ENCODE measurements at regions not wholly inside any gene's neighbourhood (a gene's known extent, or its start where the extent isn't known, plus 50 kb on each side); places are given as distances from the start of the nearest gene placed in this dataset.
"Not testable (repeated sequence)": the region's sequence is repeated elsewhere in the genome, so short reads cannot be mapped to it uniquely, and the experiment has no call there.

- DNase-seq (ENCODE audit: low read depth in 2 of 2): no peak
These were observed 114.0 kb downstream of the SLC38A4 start for GRCh38 chr12:46711756-46712155.

GRCh38 chr12:46710125-46710743 is 115.6 kb downstream of the SLC38A4 start:
- no peak for DNase-seq (ENCODE audit: low read depth in 2 of 2)

GRCh38 chr12:46702581-46703344 is 123.0 kb downstream of the SLC38A4 start:
- no peak for DNase-seq (ENCODE audit: low read depth in 2 of 2)

GRCh38 chr12:46701356-46701755 is 124.4 kb downstream of the SLC38A4 start:
- DNase-seq (ENCODE audit: low read depth in 2 of 2): no peak

GRCh38 chr12:46699986-46700385 is 125.8 kb downstream of the SLC38A4 start:
- no peak for DNase-seq (ENCODE audit: low read depth in 2 of 2)

- DNase-seq (ENCODE audit: low read depth in 2 of 2): no peak
These were observed 127.8 kb downstream of the SLC38A4 start for GRCh38 chr12:46698003-46698402.

DNA sequence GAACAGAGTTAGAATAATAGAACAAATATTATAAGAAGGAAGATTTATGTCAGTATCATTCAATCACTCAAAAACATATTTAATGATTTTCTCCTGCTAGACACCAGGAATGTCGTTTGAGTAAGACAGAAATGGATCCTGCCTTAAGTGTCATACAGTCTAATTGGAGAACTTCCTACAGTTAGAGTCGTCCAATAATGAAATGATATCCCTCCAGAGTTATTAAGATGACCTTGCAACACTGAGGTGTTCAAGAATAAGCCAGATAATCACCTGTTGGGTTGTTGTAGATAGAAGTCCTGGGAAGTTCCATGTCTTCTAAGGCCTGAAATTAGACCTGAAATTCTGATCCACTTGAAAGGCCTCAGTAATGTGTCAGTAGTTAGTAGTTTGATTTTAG is 132.3 kb downstream of the SLC38A4 start:
- no peak for DNase-seq (ENCODE audit: low read depth in 2 of 2)

DNA sequence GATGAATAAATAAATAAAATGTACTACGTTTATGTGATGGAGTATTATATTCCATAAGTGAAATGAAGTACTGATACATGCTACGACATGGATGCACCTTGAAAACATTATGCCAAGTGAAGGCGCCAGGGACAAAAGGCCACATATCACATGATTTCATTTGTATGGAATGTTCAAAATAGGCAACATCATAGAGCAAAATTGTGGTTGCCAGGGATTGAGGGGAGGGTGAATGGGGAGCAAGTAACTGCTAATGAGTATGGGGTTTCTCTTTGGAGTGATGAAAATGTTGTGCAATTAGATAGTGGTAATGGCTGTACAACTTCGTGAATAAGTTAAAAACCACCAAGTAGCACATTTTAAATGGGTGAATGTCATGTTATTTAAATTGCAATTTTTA is 132.8 kb downstream of the SLC38A4 start:
- DNase-seq (ENCODE audit: low read depth in 2 of 2): no peak

GRCh38 chr12:46692606-46693005 is 133.2 kb downstream of the SLC38A4 start:
- DNase-seq (ENCODE audit: low read depth in 2 of 2): no peak

- DNase-seq (ENCODE audit: low read depth in 2 of 2): no peak
These were observed 139.4 kb downstream of the SLC38A4 start for GRCh38 chr12:46686267-46686942.

DNA sequence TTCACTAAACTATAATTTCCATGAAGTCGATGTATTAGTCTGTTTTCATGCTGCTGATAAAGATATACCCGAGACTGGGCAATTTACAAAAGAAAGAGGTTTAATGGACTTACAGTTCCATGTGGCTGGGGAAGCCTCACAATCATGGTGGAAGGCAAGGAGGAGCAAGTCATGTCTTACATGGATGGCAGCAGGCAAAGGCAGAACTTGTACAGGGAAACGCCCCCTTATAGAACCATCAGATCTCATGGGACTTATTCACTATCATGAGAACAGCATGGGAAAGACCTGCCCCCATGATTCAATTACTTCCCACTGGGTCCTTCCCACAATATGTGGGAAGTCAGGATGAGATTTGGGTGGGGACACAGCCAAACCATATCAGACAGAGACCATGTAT is 141.6 kb downstream of the SLC38A4 start:
- DNase-seq (ENCODE audit: low read depth in 2 of 2): not testable (repeated sequence)

- no peak for DNase-seq (ENCODE audit: low read depth in 2 of 2)
These were observed 143.6 kb downstream of the SLC38A4 start for GRCh38 chr12:46682148-46682547.

DNA sequence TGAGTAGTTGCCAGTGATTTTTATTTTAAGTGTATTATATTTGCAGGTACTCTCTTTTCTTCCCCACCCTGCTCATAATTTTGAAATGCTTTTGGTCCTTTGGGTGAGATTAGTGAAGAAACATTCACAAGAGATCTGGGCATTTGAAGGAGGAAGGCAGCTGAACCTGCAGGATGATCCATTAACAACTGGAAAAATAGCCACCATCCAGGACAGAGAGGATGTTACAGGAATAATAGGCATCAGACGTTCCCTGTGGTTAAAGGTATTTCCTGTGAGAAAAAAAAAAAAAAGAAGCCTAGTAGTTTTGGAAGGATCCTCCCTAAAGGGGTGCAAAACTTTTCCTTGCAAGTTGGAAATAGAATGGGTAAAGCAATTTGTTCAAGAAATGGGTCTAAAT is 145.3 kb downstream of the SLC38A4 start:
- DNase-seq (ENCODE audit: low read depth in 2 of 2): no peak

DNA sequence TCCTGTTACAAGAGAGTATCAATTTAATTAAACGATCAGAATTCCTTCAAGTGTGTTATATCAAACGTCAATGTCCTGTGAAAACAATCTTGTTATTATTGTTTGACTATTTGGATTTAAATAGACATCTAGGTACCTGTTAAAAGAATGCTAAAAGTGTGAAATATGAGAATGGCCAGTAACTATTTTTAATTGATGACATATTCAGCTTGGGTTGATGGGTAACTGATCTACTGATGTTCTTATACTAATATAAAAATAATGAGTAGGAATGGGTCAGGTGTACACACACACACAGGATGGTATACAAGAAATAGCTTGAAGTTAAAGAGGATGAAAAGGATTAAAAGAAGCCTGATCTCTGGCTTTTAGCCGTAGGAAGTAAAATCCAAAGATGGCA is 146.0 kb downstream of the SLC38A4 start:
- DNase-seq (ENCODE audit: low read depth in 2 of 2): no peak

GRCh38 chr12:46678426-46678825 is 147.4 kb downstream of the SLC38A4 start:
- DNase-seq (ENCODE audit: low read depth in 2 of 2): no peak

DNA sequence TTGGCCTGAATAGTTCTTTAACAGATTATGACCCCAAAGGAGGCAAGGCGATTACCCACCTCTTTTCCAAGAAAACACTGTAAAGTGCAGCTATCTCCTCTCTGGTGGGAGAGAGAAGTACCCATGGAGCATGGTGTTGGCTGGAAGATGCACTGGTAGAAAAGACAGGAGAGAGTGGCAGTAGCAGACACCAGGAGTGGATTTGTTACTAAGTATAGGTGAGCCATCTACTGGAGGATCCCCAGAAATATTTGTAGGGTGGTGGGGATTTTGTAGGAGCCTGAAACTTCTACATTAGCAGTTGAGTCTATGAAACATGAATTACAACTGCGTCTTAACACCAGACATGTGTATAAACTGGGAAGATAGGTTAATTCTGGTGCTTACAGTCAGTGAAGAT is 148.0 kb downstream of the SLC38A4 start:
- DNase-seq (ENCODE audit: low read depth in 2 of 2): no peak

GRCh38 chr12:46676797-46677520 is 148.8 kb downstream of the SLC38A4 start:
- DNase-seq (ENCODE audit: low read depth in 2 of 2): no peak

GRCh38 chr12:46676396-46676795 is 149.4 kb downstream of the SLC38A4 start:
- no peak for DNase-seq (ENCODE audit: low read depth in 2 of 2)

DNA sequence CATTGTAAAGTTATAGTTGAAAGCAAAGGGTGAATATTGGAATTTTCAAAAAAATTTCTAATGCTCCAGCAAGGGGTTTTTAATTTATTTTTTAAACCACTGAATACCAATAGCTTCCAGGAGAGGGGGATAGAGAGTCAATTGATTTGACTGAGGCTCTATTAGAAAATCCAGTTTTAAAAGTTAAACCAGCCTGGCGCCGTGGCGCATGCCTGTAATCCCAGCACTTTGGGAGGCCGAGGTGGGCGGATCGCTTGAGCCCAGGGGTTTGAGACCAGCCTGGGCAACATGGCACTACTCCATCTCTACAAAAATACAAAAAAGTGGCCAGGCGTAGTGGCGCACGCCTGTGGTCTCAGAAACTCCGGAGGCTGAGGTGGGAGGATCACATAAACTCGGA is 150.1 kb downstream of the SLC38A4 start:
- no peak for DNase-seq (ENCODE audit: low read depth in 2 of 2)

- no peak for DNase-seq (ENCODE audit: low read depth in 2 of 2)
These were observed 151.0 kb downstream of the SLC38A4 start for GRCh38 chr12:46674800-46675199.

DNA sequence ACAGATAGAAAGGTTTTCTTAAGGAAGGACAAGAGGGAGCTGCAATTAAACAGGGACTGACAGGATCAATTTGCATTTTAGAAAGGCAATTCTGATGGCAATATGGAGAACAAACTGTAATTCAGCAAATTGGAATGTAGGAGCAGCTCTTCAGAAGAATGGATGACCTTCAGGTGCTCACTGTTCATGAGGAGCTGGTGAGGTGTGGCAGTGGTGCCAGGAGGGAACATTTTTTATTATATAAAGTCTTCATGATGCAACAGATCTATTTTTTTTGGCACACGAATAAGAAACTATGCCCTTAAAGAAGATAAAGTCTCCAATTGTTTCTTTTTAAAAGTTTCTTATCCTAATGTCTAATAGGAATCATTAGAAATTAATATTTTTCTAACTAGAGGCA is 151.7 kb downstream of the SLC38A4 start:
- DNase-seq (ENCODE audit: low read depth in 2 of 2): no peak

GRCh38 chr12:46671102-46671501 is 154.7 kb downstream of the SLC38A4 start:
- DNase-seq (ENCODE audit: low read depth in 2 of 2): no peak
